BJ (cell line): ENCODE measurements at regions not wholly inside any gene's neighbourhood (a gene's known extent, or its start where the extent isn't known, plus 50 kb on each side); places are given as distances from the start of the nearest gene placed in this dataset.
A peak's percentile ranks its signal among the peaks of the same experiment; 100 is the strongest.

Source experiments
- CTCF ChIA-PET: fragments of 350-600 bp; formaldehyde crosslinking; extraction: SDS; loops from one replicate; lab custom pipeline; 2021; ENCODE audit warnings: antibody characterized with exemption, inconsistent platforms; lab: Yijun Ruan, JAX
- POLR2A ChIA-PET: fragments of 300-600 bp; sonication (Branson Sonifier 250); formaldehyde crosslinking; extraction: SDS; loops from one replicate; lab custom pipeline; 2021; ENCODE audit warnings: antibody characterized with exemption; lab: Charles Lee
- DNase-seq: peaks from one replicate; pipeline ENCODE4 v3.0.0-alpha.2; 2011; ENCODE audit warnings: low read depth
- H3K27me3 ChIP-seq: 2 replicates; pipeline ENCODE4 v1.6.0; 2011; ENCODE audit warnings: low read length; ENCODE audit not compliant: control insufficient read depth, insufficient read depth
- H3K36me3 ChIP-seq: 2 replicates; pipeline ENCODE4 v1.5.1; 2011; ENCODE audit warnings: low read length; ENCODE audit not compliant: control insufficient read depth, insufficient read depth
- H3K4me3 ChIP-seq: 2 replicates; pipeline ENCODE4 v1.5.1; 2011; ENCODE audit warnings: low read depth, mild to moderate bottlenecking, control low read depth, low read length
- CTCF ChIP-seq: IDR thresholded peaks from 2 replicates; pipeline ENCODE4 v1.5.1; 2011; ENCODE audit warnings: low read depth, mild to moderate bottlenecking, control low read depth, inconsistent platforms, low read length, moderate library complexity; ENCODE audit not compliant: insufficient read depth

- no peak overlapping the region for H3K4me3 ChIP-seq
- H3K27me3 ChIP-seq, result peaks cover 7% of the 10 kb centered on the region; the same call in 1 of the 2 replicates
- no peak for DNase-seq
- TF ChIP-seq CTCF, result no peak
- ChIA-PET POLR2A (no interaction called here), CTCF (interaction anchor here (0.6 to 12.4 kb wide), 10 partner anchors 7 to 144 kb away, joined by 3 to 644 read pairs (median 3); partner anchors contain the start of genes ID3 and RPL11)
- no peaks in the 10 kb centered on the region for H3K36me3 ChIP-seq
These were observed 52.0 kb upstream of the RPL11 start for GRCh38 chr1:23639460-23640095.

GRCh38 chr1:23638786-23639241 lies 52.8 kb upstream of the RPL11 start:
- ChIA-PET POLR2A (no interaction called here), CTCF (interaction anchor here (0.8 to 12.4 kb wide), 10 partner anchors 8 to 141 kb away, joined by 3 to 644 read pairs (median 4); partner anchors contain the start of genes E2F2 and ID3)
- no peak for TF ChIP-seq CTCF
- H3K4me3 ChIP-seq, result no peak overlapping the region
- H3K36me3 ChIP-seq, result no peaks in the 10 kb centered on the region
- DNase-seq, result no peak
- H3K27me3 ChIP-seq, result 0 out of 2 replicates have a peak, but pooled peaks cover 1% of the 10 kb centered on the region

- POLR2A ChIA-PET, result no interaction called here
- no peaks in the 10 kb centered on the region for H3K36me3 ChIP-seq
- no peak overlapping the region for H3K4me3 ChIP-seq
- no peaks in the 10 kb centered on the region for H3K27me3 ChIP-seq
- no peak for DNase-seq
- TF ChIP-seq CTCF, result no peak
- CTCF ChIA-PET, result interaction anchor here (0.5 to 12.4 kb wide), 16 partner anchors 9 to 395 kb away, joined by 3 to 644 read pairs (median 4); partner anchors contain the start of genes E2F2 and ID3
These were observed 53.4 kb upstream of the RPL11 start for GRCh38 chr1:23638188-23638619.

- POLR2A ChIA-PET, result no interaction called here
- CTCF ChIA-PET, result interaction anchor here (1.0 to 12.4 kb wide), 9 partner anchors 10 to 129 kb away, joined by 3 to 644 read pairs (median 10); partner anchors contain the start of gene ID3
- no peak for TF ChIP-seq CTCF
- DNase-seq, result no peak
- Histone ChIP-seq H3K27me3 (no peaks in the 10 kb centered on the region), H3K4me3 (no peak overlapping the region), H3K36me3 (no peaks in the 10 kb centered on the region)
These were observed 55.6 kb upstream of the RPL11 start for GRCh38 chr1:23636009-23636408.

- CTCF ChIA-PET, result interaction anchor here (0.5 to 12.4 kb wide), 36 partner anchors 9 to 150 kb away, joined by 3 to 644 read pairs (median 5); partner anchors contain the start of genes E2F2, ID3 and RPL11
- TF ChIP-seq CTCF, result peak; percentile 93
- no peaks in the 10 kb centered on the region for H3K36me3 ChIP-seq
- peak; percentile 47 for DNase-seq
- H3K4me3 ChIP-seq, result peak overlapping the region; percentile 34
- no peaks in the 10 kb centered on the region for H3K27me3 ChIP-seq
- POLR2A ChIA-PET, result interaction anchor here (1.1 kb wide), 1 partner anchor 79 kb away, joined by 3 read pairs; no protein-coding TSS in a partner anchor
These were observed 56.6 kb upstream of the RPL11 start for GRCh38 chr1:23634840-23635651.
